ENCODE measurements at regions not wholly inside any gene's neighbourhood (a gene's known extent, or its start where the extent isn't known, plus 50 kb on each side); places are given as distances from the start of the nearest gene placed in this dataset.
A peak's percentile ranks its signal among the peaks of the same experiment; 100 is the strongest.

DNA sequence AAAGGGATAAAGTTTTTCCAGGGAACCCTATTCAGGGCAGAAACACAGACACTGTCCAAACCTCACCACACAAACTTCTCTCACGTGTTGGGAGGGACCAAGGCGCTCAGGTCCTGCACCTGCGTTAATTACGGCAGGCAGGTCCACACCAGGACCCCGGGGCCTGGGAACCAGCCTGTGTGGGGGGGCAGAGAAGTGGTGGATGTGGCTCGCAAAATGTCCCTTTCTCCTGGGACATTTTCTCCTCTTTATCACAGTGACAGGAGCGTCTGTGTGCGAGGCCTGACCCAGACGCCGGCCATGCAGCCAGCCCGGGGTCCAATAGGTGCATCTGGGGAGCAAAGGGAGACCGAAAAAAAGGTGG, 73.4 kb upstream of the ZNF722 start:
- H3K27ac ChIP-seq: no peak overlapping the region
- WGBS, 2 experiments (ENCODE audit: low coverage in 1 of 2, low lambda C conversion rate in 2 of 2, missing lambda C conversion rate in 2 of 2): 7 to 9% methylated on average over 12 of the region's 12 CpGs
- H4K20me1 ChIP-seq (ENCODE audit: insufficient read depth): no peaks in the 10 kb centered on the region
- no peaks in the 10 kb centered on the region for H3F3A ChIP-seq (ENCODE audit: insufficient read depth)
- H3K4me1 ChIP-seq (ENCODE audit: insufficient read depth): no peaks in the 10 kb centered on the region
- H2AFZ ChIP-seq: peak overlapping the region; percentile 80
- H3K4me2 ChIP-seq (ENCODE audit: unreplicated experiment): peak overlapping the region; percentile 75
- H3K79me2 ChIP-seq (ENCODE audit: insufficient read depth): no peaks in the 10 kb centered on the region
- peak; percentile 1 for DNase-seq
- no peaks in the 10 kb centered on the region for H3K9me3 ChIP-seq (ENCODE audit: low read depth)
- no peaks in the 10 kb centered on the region for H3K9me2 ChIP-seq (ENCODE audit: insufficient read depth)
- peak overlapping the region; percentile 53 for H3K9ac ChIP-seq
- no peaks in the 10 kb centered on the region for H3K27me3 ChIP-seq (replicated peaks; ENCODE audit: insufficient read depth)
- no peaks in the 10 kb centered on the region for H3K36me3 ChIP-seq (ENCODE audit: low read depth)
- TF ChIP-seq EZH2phosphoT487 (IDR thresholded peaks at IDR 0.05; ENCODE audit: insufficient read depth, low read depth) (no peak), EZH2 (IDR thresholded peaks at IDR 0.05; ENCODE audit: insufficient read depth, poor library complexity, severe bottlenecking) (no peak)
- H3K4me3 ChIP-seq: peak overlapping the region; percentile 77
- in situ Hi-C loops (cut with MboI): no loop called here

DNA sequence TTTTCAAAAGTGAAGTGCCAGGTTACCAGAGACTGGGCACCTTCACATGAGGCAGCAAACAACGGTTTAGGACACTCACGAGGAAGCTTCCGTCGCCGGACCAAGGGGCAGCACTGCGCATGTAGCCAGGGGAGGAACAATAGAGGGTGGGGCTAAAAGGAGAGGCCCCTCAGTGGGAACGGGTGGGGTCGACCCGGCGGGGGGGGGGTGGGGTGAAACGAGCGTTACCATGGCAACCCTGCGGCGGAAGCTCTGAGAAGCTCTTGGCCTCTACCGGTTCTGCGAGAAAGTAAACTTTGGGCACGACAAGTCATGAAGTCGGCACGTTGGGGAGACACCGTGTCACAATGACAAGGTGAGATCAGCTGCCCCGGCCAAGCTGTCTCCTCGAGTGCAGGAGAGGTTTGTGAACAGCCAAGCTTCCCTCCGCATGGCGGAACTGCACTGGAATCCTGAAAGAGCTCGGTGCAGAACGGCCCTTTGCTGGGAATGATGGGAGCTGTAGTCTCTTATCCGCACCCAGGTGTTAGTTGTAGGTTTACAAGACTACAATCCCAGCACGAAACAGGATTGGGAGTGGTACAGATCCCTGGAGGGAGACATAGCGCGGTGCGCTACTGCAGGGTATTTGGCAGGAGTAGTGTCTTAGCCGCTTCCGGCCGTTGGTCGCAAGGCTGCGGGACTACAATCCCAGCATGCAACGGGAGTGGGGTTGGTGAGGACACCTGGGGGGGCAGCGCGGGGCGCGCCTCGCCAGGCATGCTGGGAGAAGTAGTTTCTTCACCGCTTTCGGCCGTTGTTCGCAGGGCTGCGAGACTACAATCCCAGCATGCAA, 72.8 kb upstream of the ZNF722 start:
- H3K4me3 ChIP-seq: peak overlapping the region; percentile 77

DNA sequence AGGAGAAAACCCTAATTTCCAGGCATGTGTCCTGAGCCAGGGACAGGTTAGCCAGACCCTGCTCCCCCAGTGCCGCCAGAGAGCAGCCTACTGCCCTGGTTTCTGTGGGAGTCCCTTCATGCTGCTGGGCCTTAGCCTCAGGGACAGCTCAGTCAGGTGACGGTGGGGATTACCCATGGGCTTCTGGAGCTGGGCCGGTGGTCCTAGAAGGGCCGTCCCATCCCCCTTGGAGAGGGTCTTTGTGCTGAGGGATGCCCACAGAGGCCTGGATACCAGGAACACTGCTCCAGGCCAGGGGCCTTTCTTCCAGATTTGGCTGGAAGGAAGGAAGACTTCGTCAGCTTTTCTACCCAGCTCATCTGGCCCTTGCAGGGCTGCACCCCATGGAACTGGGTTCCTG, 71.4 kb upstream of the ZNF722 start:
- TF ChIP-seq EZH2phosphoT487 (IDR thresholded peaks at IDR 0.05; ENCODE audit: insufficient read depth, low read depth) (no peak), EZH2 (IDR thresholded peaks at IDR 0.05; ENCODE audit: insufficient read depth, poor library complexity, severe bottlenecking) (no peak)
- no peaks in the 10 kb centered on the region for H3K9me2 ChIP-seq (ENCODE audit: insufficient read depth)
- no peak for DNase-seq
- no peak overlapping the region for H3K9ac ChIP-seq
- H3K27me3 ChIP-seq (replicated peaks; ENCODE audit: insufficient read depth): no peaks in the 10 kb centered on the region
- in situ Hi-C loops (cut with MboI): no loop called here
- no peaks in the 10 kb centered on the region for H3F3A ChIP-seq (ENCODE audit: insufficient read depth)
- no peaks in the 10 kb centered on the region for H4K20me1 ChIP-seq (ENCODE audit: insufficient read depth)
- peak overlapping the region; percentile 80; the same call in 1 of the 2 replicates for H2AFZ ChIP-seq
- H3K4me2 ChIP-seq (ENCODE audit: unreplicated experiment): no peak overlapping the region
- no peaks in the 10 kb centered on the region for H3K9me3 ChIP-seq (ENCODE audit: low read depth)
- H3K36me3 ChIP-seq (ENCODE audit: low read depth): no peaks in the 10 kb centered on the region
- no peaks in the 10 kb centered on the region for H3K79me2 ChIP-seq (ENCODE audit: insufficient read depth)
- no peak overlapping the region for H3K27ac ChIP-seq
- 64% methylated on average over 5 of the region's 5 CpGs for WGBS, 2 experiments (ENCODE audit: low coverage in 1 of 2, low lambda C conversion rate in 2 of 2, missing lambda C conversion rate in 2 of 2)
- H3K4me3 ChIP-seq: peak overlapping the region; percentile 77
- no peaks in the 10 kb centered on the region for H3K4me1 ChIP-seq (ENCODE audit: insufficient read depth)

More for the DNA sequence above, 72.8 kb upstream of the ZNF722 start:
- 14 to 16% methylated on average over 45 to 47 of the region's 47 CpGs for WGBS, 2 experiments (ENCODE audit: low coverage in 1 of 2, low lambda C conversion rate in 2 of 2, missing lambda C conversion rate in 2 of 2)
- no peaks in the 10 kb centered on the region for H3F3A ChIP-seq (ENCODE audit: insufficient read depth)
- H3K4me2 ChIP-seq (ENCODE audit: unreplicated experiment): peak overlapping the region; percentile 75
- H3K4me1 ChIP-seq (ENCODE audit: insufficient read depth): no peaks in the 10 kb centered on the region
- in situ Hi-C loops (cut with MboI): no loop called here
- no peaks in the 10 kb centered on the region for H3K79me2 ChIP-seq (ENCODE audit: insufficient read depth)
- DNase-seq: peak; percentile 87
- peak overlapping the region; percentile 53 for H3K9ac ChIP-seq
- 0 out of 2 replicates have a peak overlapping the region, but pooled peaks have one; percentile 24 for H3K27ac ChIP-seq
- TF ChIP-seq EZH2 (IDR thresholded peaks at IDR 0.05; ENCODE audit: insufficient read depth, poor library complexity, severe bottlenecking) (no peak), EZH2phosphoT487 (IDR thresholded peaks at IDR 0.05; ENCODE audit: insufficient read depth, low read depth) (no peak)
- H4K20me1 ChIP-seq (ENCODE audit: insufficient read depth): no peaks in the 10 kb centered on the region
- no peaks in the 10 kb centered on the region for H3K27me3 ChIP-seq (replicated peaks; ENCODE audit: insufficient read depth)
- no peaks in the 10 kb centered on the region for H3K9me3 ChIP-seq (ENCODE audit: low read depth)
- peak overlapping the region; percentile 80 for H2AFZ ChIP-seq
- no peaks in the 10 kb centered on the region for H3K36me3 ChIP-seq (ENCODE audit: low read depth)
- no peaks in the 10 kb centered on the region for H3K9me2 ChIP-seq (ENCODE audit: insufficient read depth)

DNA sequence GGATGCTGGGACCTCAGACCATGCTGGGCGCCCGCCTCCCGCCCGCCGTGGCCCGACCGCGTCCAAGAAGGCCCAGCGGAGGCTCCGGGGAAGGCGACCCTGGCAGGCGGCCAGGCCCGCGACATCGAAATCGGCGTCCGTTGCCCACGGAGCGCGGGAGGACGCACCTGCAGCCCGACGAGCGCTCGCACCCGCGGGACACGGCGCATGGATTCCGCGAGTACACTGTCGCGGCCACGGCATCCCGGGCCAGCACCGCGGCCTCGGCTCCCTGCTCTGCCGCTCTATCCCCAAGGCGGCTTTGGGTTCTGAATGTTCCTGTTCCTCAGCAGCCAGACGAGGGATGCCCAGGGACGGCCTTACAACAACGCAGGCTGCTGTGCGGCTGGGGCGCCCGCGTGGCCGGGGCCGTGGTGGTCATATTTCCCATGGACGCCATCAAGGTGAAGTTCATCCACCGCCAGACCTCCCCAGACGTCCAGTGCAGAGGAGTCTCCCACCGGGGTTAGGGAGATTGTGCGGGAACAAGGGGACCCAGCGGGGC, 67.5 kb upstream of the ZNF722 start:
- WGBS, 2 experiments (ENCODE audit: low coverage in 1 of 2, low lambda C conversion rate in 2 of 2, missing lambda C conversion rate in 2 of 2): 29 to 46% methylated on average over 48 to 56 of the region's 56 CpGs
- Histone ChIP-seq H3K79me2 (ENCODE audit: insufficient read depth) (no peaks in the 10 kb centered on the region), H3F3A (ENCODE audit: insufficient read depth) (no peaks in the 10 kb centered on the region), H3K9me3 (ENCODE audit: low read depth) (no peaks in the 10 kb centered on the region), H3K36me3 (ENCODE audit: low read depth) (no peaks in the 10 kb centered on the region), H4K20me1 (ENCODE audit: insufficient read depth) (no peaks in the 10 kb centered on the region), H3K4me1 (ENCODE audit: insufficient read depth) (no peaks in the 10 kb centered on the region), H3K27me3 (replicated peaks; ENCODE audit: insufficient read depth) (no peaks in the 10 kb centered on the region), H3K9ac (no peak overlapping the region), H3K4me3 (no peak overlapping the region), H3K27ac (no peak overlapping the region), H2AFZ (no peak overlapping the region), H3K4me2 (ENCODE audit: unreplicated experiment) (no peak overlapping the region), H3K9me2 (ENCODE audit: insufficient read depth) (no peaks in the 10 kb centered on the region)
- no peak for TF ChIP-seq EZH2 (IDR thresholded peaks at IDR 0.05; ENCODE audit: insufficient read depth, poor library complexity, severe bottlenecking)
- TF ChIP-seq EZH2phosphoT487 (IDR thresholded peaks at IDR 0.05; ENCODE audit: insufficient read depth, low read depth): no peak
- in situ Hi-C loops (cut with MboI): no loop called here
- no peak for DNase-seq

Measured in GM23248 (cell line).